K562 (cell line): ENCODE measurements at regions not wholly inside any gene's neighbourhood (a gene's known extent, or its start where the extent isn't known, plus 50 kb on each side); places are given as distances from the start of the nearest gene placed in this dataset.
"Not testable (repeated sequence)": the region's sequence is repeated elsewhere in the genome, so short reads cannot be mapped to it uniquely, and the experiment has no call there.

Experiments
- ATAC-seq: fragments of 200-7000 bp; cut with Tn5 transposase; 3 replicates; pipeline ENCODE4 v1.9.1; 2020; ENCODE audit warnings: moderate library complexity
- BruUV-seq: library from RNA; stranded (reverse); fragments of 400-500 nt; replicated peaks from 2 replicates; lab custom pipeline; 2021; lab: Mats Ljungman, UMichigan
- CTCF ChIA-PET: fragments of 300-600 bp; formaldehyde crosslinking; extraction: SDS; loops from one replicate; lab custom pipeline; 2021; ENCODE audit warnings: low intra/inter-chr PET ratio; lab: Yijun Ruan, JAX
- POLR2A ChIA-PET: fragments of 300-600, 350-650 bp; sonication (Branson Sonifier 250); formaldehyde crosslinking; extraction: SDS; loops from one replicate; lab custom pipeline; 2021; ENCODE audit warnings: antibody characterized with exemption, inconsistent platforms; lab: Yijun Ruan, JAX
- DNase-seq, 4 experiments: peaks; one replicate each; pipeline versions ENCODE4 v3.0.0 to v3.0.0-alpha.2; 2011 to 2018; ENCODE audit warnings: low spot score in 3 of 4, mixed read lengths in 3 of 4; ENCODE audit errors: extremely low read depth in 1 of 4
- FAIRE-seq: peaks from 2 replicates; lab custom pipeline; 2011; peaks lifted over from hg19 to GRCh38; lab: Jason Lieb, UNC
- H2AFZ ChIP-seq: 2 replicates; pipeline ENCODE4 v1.6.0; 2011; ENCODE audit warnings: low read depth, low read length, control low read depth, inconsistent platforms
- H3K27ac ChIP-seq: fragments of 200-600 bp; 3 replicates; pipeline ENCODE4 v1.8.0; 2011; ENCODE audit warnings: low read depth, mild to moderate bottlenecking, control low read depth, inconsistent platforms, low read length, moderate library complexity, mixed read lengths; ENCODE audit errors: extremely low read depth
- H3K27me3 ChIP-seq, 2 experiments: fragments of 300-600 bp in 1 of 2; 2 replicates in 1 of 2; 3 replicates in 1 of 2; pipeline versions ENCODE4 v1.6.0 to v1.8.0; 2011; ENCODE audit warnings: inconsistent platforms in 2 of 2, low read length in 2 of 2, mild to moderate bottlenecking in 1 of 2, mixed read lengths in 1 of 2, moderate library complexity in 1 of 2; ENCODE audit not compliant: control insufficient read depth in 2 of 2, insufficient read depth in 2 of 2
- H3K36me3 ChIP-seq: fragments of 300-600 bp; 3 replicates; pipeline ENCODE4 v1.8.0; 2011; ENCODE audit warnings: mild to moderate bottlenecking, low read length, inconsistent platforms; ENCODE audit not compliant: control insufficient read depth, insufficient read depth
- H3K4me1 ChIP-seq, 2 experiments: fragments of 200-600 bp in 1 of 2; replicated peaks in 1 of 2; 2 replicates in 1 of 2; 3 replicates in 1 of 2; pipeline versions ENCODE4 v1.5.1 to v1.8.0; 2011; ENCODE audit warnings: inconsistent platforms in 2 of 2, low read length in 2 of 2, mild to moderate bottlenecking in 1 of 2, mixed read lengths in 1 of 2, moderate library complexity in 1 of 2; ENCODE audit not compliant: control insufficient read depth in 2 of 2, insufficient read depth in 2 of 2
- H3K4me2 ChIP-seq: 2 replicates; pipeline ENCODE4 v1.6.1; 2011; ENCODE audit warnings: low read length, control low read depth, inconsistent platforms, mixed read lengths; ENCODE audit not compliant: insufficient read depth
- H3K4me3 ChIP-seq: fragments of 200-600 bp; sonication (generic), shearing (Covaris generic); 2 replicates; pipeline ENCODE4 v1.5.1; 2016; ENCODE audit warnings: control low read depth, inconsistent platforms
- H3K79me2 ChIP-seq: fragments of 200-600 bp; 3 replicates; pipeline ENCODE4 v1.8.0; 2011; ENCODE audit warnings: low read length, inconsistent platforms; ENCODE audit not compliant: control insufficient read depth, insufficient read depth
- H3K9ac ChIP-seq, 2 experiments: 2 replicates each; pipeline versions ENCODE4 v1.6.0 to v1.6.1; 2011; ENCODE audit warnings: low read depth in 2 of 2, low read length in 2 of 2, control low read depth in 1 of 2, inconsistent platforms in 1 of 2, mild to moderate bottlenecking in 1 of 2, mixed read lengths in 1 of 2; ENCODE audit not compliant: insufficient read depth in 1 of 2
- H3K9me1 ChIP-seq: one replicate; pipeline ENCODE4 v1.6.0; 2011; ENCODE audit warnings: inconsistent platforms, mild to moderate bottlenecking, low read length, moderate library complexity; ENCODE audit not compliant: control insufficient read depth, insufficient read depth
- H3K9me3 ChIP-seq: replicated peaks from 2 replicates; pipeline ENCODE4 v1.5.1; 2011; ENCODE audit warnings: low read depth, low read length, inconsistent platforms; ENCODE audit not compliant: control insufficient read depth, insufficient read depth
- H4K20me1 ChIP-seq: replicated peaks from 2 replicates; pipeline ENCODE4 v1.6.1; 2011; ENCODE audit warnings: low read length, inconsistent platforms, mixed read lengths; ENCODE audit not compliant: control insufficient read depth, insufficient read depth
- AFF1 ChIP-seq, 2 experiments: fragments of 450-650 bp; IDR thresholded peaks; 2 replicates each; pipeline ENCODE4 v1.6.1; 2018; ENCODE audit warnings: mild to moderate bottlenecking in 2 of 2, low read depth in 1 of 2; ENCODE audit not compliant: partially characterized antibody in 2 of 2
- WGBS: fragments of 100-300 bp; shearing (Covaris generic); methylation state at CpG from one replicate; pipeline ENCODE4 v1.1.6; 2016; ENCODE audit warnings: low coverage, mixed read lengths; ENCODE audit not compliant: insufficient coverage; ENCODE audit errors: missing lambda C conversion rate; 5-methylcytosine and 5-hydroxymethylcytosine counted together
- in situ Hi-C: fragments of 300-500 bp; cut with MboI; formaldehyde crosslinking; loops from 4 replicates; pipeline ENCODE4 v1.15.0; 2018; ENCODE audit warnings: inconsistent platforms, mixed read lengths
- intact Hi-C: fragments of 100-400 bp; cut with micrococcal nuclease; formaldehyde crosslinking; loops from 2 replicates; pipeline ENCODE4 v1.14.2; 2022

- H3K9ac ChIP-seq, FAIRE-seq, H3K4me3 ChIP-seq, H3K4me2 ChIP-seq, H3K27ac ChIP-seq, DNase-seq, H3K79me2 ChIP-seq, intact Hi-C loops, H4K20me1 ChIP-seq, in situ Hi-C loops, H3K4me1 ChIP-seq, H3K9me3 ChIP-seq, H2AFZ ChIP-seq, CTCF ChIA-PET, H3K27me3 ChIP-seq, H3K9me1 ChIP-seq, POLR2A ChIA-PET: not testable (repeated sequence)
- TF ChIP-seq AFF1 (IDR thresholded peaks at IDR 0.05; ENCODE audit: low read depth in 1 of 2, partially characterized antibody in 2 of 2) = peak in 1 of 2 experiments; percentile 98
- TF ChIP-seq, all 486 proteins: peak for 1; not testable (repeated sequence) for 485
- not testable (repeated sequence) for BruUV-seq, H3K36me3 ChIP-seq, ATAC-seq
- WGBS = 12% methylated on average over 3 of the region's 3 CpGs
Observed at GRCh38 chr2:61593648-61594047, 55.5 kb upstream of the XPO1 start.
